ENCODE measurements at regions not wholly inside any gene's neighbourhood (a gene's known extent, or its start where the extent isn't known, plus 50 kb on each side); places are given as distances from the start of the nearest gene placed in this dataset.

DNA sequence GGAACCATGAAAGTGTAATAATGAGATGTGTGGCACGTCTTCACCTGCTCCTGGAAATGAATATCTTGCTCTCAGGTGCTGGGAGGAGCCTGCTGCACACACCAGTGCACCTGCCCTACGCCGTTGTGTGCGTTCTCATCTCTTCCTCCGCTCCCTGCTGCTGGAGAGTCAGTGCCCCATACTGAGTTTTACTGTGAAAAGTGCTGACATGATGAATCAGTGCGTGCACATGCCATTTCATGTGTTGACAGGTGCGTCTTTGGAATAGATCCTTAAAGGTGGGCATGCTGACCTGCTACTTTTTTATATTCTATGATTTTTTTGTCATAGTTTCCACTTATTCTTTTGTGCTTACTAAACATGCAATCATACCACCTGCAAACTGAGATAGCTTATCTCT is 1015.8 kb downstream of the BRD1 start:
- TF ChIP-seq, protein P1, sequence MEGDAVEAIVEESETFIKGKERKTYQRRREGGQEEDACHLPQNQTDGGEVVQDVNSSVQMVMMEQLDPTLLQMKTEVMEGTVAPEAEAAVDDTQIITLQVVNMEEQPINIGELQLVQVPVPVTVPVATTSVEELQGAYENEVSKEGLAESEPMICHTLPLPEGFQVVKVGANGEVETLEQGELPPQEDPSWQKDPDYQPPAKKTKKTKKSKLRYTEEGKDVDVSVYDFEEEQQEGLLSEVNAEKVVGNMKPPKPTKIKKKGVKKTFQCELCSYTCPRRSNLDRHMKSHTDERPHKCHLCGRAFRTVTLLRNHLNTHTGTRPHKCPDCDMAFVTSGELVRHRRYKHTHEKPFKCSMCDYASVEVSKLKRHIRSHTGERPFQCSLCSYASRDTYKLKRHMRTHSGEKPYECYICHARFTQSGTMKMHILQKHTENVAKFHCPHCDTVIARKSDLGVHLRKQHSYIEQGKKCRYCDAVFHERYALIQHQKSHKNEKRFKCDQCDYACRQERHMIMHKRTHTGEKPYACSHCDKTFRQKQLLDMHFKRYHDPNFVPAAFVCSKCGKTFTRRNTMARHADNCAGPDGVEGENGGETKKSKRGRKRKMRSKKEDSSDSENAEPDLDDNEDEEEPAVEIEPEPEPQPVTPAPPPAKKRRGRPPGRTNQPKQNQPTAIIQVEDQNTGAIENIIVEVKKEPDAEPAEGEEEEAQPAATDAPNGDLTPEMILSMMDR (IDR thresholded peaks at IDR 0.05; ENCODE audit: low read depth, low read length, missing control alignments) = no peak
- no peak for DNase-seq (ENCODE audit: low read depth)
- no peak overlapping the region for H3K4me3 ChIP-seq (ENCODE audit: low read depth, low read length)

DNA sequence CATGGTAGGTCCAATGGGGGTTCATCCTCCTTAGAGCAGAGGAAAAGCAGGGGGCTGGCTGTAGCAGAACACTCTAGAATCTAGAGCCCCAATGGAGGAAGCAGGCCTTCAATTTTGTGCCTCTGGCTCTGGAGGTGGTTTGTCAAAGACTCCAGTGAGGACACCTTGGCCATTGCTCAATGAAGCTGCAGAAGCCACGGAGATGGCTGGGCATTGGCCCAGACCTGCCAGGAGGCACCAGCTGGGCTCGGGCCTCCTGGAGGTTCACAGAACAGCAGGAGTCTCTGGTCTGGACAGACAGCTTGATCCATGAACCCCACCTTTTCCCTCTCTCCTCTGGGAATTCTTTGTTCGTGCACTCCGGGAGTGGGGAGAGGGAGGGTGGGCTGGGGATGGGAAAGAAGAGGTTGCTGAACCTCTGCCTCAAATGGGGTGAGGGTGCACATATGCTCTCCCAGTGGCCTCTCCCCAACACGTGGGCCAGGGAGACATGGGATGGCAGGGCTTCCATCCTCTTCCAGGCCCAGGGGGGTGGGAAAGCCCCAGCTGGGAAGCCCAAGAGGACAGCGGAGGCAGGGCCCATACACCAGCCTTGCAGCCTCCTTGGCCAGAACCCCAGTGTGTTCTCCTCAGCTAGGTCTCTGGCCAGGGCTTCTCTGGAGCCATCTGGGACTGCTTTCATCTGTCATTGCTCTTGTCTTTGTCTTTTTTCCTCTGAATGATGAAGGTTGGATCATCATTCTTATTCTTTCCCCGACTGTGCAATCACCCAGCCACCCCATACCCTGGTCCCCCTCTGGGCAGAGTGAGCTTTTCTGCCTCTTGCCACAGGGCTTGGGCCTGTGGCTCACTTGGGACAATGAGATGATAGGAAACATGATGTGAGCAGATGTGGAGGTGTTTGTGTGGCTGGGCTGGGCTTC is 1019.4 kb downstream of the BRD1 start:
- TF ChIP-seq, protein P1 (IDR thresholded peaks at IDR 0.05; ENCODE audit: low read depth, low read length, missing control alignments) = no peak
- no peak for DNase-seq (ENCODE audit: low read depth)
- no peak overlapping the region for H3K4me3 ChIP-seq (ENCODE audit: low read depth, low read length)

DNA sequence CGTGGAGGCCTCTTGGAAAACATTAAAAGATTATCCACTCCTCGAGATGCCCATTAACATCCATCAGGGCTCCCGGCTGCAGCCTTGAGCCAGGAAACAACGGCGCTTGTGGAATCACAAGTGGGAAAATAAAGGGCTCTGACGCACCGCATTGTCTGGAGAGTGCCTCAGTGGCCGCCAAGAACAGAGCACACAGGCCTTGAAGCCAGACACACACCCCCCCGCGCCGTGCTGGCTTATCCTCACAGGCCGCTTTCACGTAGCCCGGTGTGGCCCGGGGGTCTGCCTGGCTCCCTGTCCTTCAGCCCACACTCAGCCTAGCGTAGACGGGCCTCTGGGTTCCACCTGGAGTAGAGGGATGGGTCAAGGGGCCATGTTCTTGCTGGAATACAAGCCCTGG is 1020.5 kb downstream of the BRD1 start:
- no peak overlapping the region for H3K4me3 ChIP-seq (ENCODE audit: low read depth, low read length)

DNA sequence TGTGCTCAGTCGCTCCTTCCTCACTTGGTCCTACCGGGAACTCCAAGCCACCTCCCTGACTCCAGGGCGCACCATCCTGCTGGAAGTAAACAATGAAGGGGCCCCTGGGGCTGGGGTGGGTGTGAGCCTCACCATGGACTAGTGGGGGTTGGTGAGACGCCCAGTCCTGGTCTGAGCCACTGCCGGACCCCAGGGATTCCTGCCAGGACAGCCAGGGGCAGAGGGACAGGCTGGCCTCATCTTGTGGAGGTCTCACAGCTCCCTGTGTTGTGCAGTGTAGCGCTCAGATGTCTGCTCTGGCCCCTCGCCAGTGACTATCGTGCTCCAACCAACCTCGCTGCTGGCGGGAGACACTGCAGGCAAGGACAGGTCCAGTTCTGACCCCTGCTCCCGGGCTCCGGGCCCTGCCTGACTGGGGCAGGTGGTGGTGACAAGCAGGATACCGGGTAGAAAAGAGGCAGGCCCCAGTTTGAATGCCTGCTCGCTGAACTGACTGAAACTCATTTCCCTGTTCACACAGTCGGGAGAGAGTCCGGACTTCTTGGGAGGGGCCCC is 1021.4 kb downstream of the BRD1 start:
- TF ChIP-seq, protein P1 (IDR thresholded peaks at IDR 0.05; ENCODE audit: low read depth, low read length, missing control alignments) = no peak
- DNase-seq (ENCODE audit: low read depth) = no peak
- H3K4me3 ChIP-seq (ENCODE audit: low read depth, low read length) = no peak overlapping the region

More for the DNA sequence above, 1020.5 kb downstream of the BRD1 start:
- no peak for DNase-seq (ENCODE audit: low read depth)
- TF ChIP-seq, protein P1 (IDR thresholded peaks at IDR 0.05; ENCODE audit: low read depth, low read length, missing control alignments) = no peak

DNA sequence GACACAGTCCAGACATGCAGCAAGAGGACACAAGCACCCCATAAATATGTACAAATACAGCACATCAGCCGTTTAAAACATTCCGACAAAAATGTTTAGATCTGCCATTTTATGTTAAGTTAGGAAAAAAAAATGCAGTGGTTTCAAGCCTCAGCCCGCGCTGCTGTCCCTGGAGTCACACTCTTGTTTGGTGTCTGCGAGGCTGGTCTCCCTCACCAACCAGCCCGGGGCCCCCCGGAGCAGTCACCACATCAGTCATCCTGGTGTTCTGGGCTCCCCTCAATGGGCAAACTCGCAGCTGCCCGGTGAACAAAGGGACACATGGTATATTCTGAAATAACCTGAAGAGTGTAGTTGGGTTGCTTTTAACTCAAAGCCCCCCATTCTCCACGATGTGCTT is 1022.2 kb downstream of the BRD1 start:
- H3K4me3 ChIP-seq (ENCODE audit: low read depth, low read length) = no peak overlapping the region
- DNase-seq (ENCODE audit: low read depth) = no peak
- TF ChIP-seq, protein P1 (IDR thresholded peaks at IDR 0.05; ENCODE audit: low read depth, low read length, missing control alignments) = no peak

DNA sequence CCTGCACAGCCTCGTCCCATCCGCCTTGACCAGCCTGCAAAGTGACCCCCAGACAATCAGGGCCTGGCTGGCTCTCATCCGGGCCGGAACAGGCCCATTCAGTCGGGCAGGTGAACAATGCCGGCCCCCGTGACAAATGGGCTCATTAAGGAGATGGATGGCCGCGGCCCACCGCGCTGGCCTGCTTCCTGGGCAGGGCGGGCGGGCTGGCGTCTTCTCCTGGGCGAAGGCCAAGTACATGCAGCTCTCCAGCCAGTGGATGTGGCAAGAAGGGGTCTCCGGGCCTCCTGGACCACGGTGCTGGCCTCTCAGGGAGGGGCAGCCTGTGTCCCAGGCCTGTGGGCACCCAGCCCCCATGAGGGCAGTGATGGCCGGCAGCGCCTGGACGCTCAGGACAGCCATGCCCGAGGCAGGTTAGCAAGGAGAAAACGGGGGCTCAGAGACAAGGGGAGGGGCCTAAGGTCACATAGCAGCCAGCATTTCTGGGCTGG is 1022.8 kb downstream of the BRD1 start:
- DNase-seq (ENCODE audit: low read depth) = no peak
- no peak overlapping the region for H3K4me3 ChIP-seq (ENCODE audit: low read depth, low read length)
- TF ChIP-seq, protein P1 (IDR thresholded peaks at IDR 0.05; ENCODE audit: low read depth, low read length, missing control alignments) = no peak
